Ramos (cell line): ENCODE measurements at regions not wholly inside any gene's neighbourhood (a gene's known extent, or its start where the extent isn't known, plus 50 kb on each side); places are given as distances from the start of the nearest gene placed in this dataset.

Experiments used
- in situ Hi-C: fragments of 300-500 bp; cut with MboI; formaldehyde crosslinking; loops from one replicate; pipeline ENCODE4 v1.14.3; 2022; ENCODE audit warnings: low sequenced_read_pairs; ENCODE audit not compliant: unreplicated experiment

DNA sequence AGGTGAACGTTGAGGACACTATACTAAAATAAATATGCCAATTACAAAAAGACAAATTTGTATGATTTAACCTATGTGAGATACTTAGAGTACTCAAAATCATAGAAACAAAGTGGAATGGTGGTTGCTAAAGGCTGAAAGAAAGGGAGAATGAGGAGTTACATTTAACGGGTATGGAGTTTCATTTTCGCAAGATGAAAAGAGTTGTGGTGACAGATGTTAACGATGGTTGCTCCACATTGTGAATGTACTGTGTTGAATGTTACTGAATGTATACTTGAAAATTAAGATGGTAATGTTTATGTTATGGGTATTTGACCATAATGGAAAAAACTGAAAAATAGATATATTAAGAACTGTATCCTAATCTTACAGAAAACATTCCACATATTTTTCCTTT lies 51.3 kb upstream of the MOCS2 start:
- in situ Hi-C loops = loop anchor here (25.0 kb wide), 1 partner anchor 1076 kb away; no protein-coding TSS in a partner anchor

DNA sequence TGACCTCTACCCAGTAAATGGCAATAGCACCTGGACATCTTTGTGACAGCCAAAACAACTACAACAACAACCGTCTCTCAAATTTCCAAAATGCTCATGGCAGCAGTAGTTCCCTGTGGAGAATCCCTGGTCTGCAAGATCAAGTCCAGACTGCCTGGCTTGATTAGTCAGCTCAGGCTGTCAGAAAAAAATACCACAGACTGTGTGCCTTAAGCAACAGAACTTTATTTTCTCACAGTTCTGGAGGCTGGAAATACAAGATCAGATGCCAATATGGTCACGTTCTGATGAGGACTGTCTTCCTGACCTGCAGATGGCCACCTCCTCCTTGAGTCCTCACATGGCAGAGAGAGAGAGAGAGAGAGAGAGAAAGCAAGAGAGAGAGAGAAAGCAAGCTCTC lies 52.3 kb upstream of the MOCS2 start:
- in situ Hi-C loops = loop anchor here (25.0 kb wide), 1 partner anchor 1075 kb away; no protein-coding TSS in a partner anchor

- in situ Hi-C loops = loop anchor here (25.0 kb wide), 1 partner anchor 1073 kb away; no protein-coding TSS in a partner anchor
Observed at GRCh38 chr5:53164478-53165165, 55.1 kb upstream of the MOCS2 start.

GRCh38 chr5:53165431-53166182 lies 56.0 kb upstream of the MOCS2 start:
- in situ Hi-C loops = loop anchor here (25.0 kb wide), 1 partner anchor 1072 kb away; no protein-coding TSS in a partner anchor

GRCh38 chr5:53166183-53166495 lies 56.6 kb upstream of the MOCS2 start:
- in situ Hi-C loops = loop anchor here (25.0 kb wide), 1 partner anchor 1071 kb away; no protein-coding TSS in a partner anchor

- in situ Hi-C loops = loop anchor here (25.0 kb wide), 1 partner anchor 1069 kb away; no protein-coding TSS in a partner anchor
Observed at GRCh38 chr5:53167836-53168235, 58.3 kb upstream of the MOCS2 start.

DNA sequence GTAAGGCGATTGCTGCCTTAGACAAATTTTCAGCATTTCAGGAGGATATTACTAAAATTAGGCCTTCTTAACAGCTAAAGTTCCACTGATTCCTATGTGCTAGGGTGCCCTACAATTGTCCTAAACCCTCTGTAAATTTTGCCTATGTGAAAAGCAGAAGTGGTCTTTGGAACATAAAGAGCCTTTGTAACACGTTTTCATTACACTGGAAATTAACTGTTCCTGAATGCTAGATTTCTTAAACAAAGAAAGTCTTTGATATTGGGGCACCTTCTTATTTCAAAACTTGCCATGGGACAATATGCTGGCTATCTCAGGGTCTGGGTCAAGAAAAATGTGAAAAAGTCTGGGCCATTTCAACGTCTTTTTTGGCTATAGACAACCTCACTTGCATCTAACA lies 60.4 kb upstream of the MOCS2 start:
- in situ Hi-C loops = loop anchor here (25.0 kb wide), 1 partner anchor 1067 kb away; no protein-coding TSS in a partner anchor

- in situ Hi-C loops = loop anchor here (25.0 kb wide), 1 partner anchor 1066 kb away; no protein-coding TSS in a partner anchor
Observed at GRCh38 chr5:53170746-53171349, 61.3 kb upstream of the MOCS2 start.

- in situ Hi-C loops = loop anchor here (25.0 kb wide), 1 partner anchor 1065 kb away; no protein-coding TSS in a partner anchor
Observed at GRCh38 chr5:53172073-53172472, 62.5 kb upstream of the MOCS2 start.

- in situ Hi-C loops = loop anchor here (25.0 kb wide), 1 partner anchor 1065 kb away; no protein-coding TSS in a partner anchor
Observed at GRCh38 chr5:53172630-53173029, 63.1 kb upstream of the MOCS2 start.

DNA sequence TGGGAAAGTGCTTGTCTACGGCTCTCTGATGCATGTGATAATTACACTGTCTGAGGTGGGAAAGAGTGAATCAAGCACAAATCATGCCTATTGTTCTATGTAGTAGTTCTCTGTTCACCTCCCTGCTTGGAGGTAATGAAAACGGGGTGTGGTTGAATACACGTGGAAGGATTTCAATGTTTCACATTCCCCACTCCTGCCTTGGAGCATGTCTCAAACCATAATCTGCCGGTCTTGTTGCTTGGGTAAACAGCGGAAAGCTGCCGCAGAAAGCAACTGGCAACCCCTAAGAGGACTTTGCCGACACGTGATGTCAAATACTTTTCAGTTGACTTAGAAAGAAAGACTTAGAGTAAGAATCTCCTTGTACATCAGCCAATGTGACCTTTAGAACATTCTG lies 63.5 kb upstream of the MOCS2 start:
- in situ Hi-C loops = loop anchor here (25.0 kb wide), 1 partner anchor 1064 kb away; no protein-coding TSS in a partner anchor

GRCh38 chr5:53178830-53179229 lies 69.3 kb upstream of the MOCS2 start:
- in situ Hi-C loops = no loop called here

GRCh38 chr5:53179691-53180090 lies 70.1 kb upstream of the MOCS2 start:
- in situ Hi-C loops = no loop called here

- in situ Hi-C loops = no loop called here
Observed at GRCh38 chr5:53180538-53180937, 71.0 kb upstream of the MOCS2 start.

GRCh38 chr5:53180991-53181390 lies 71.4 kb upstream of the MOCS2 start:
- in situ Hi-C loops = no loop called here

GRCh38 chr5:53183880-53184279 lies 74.3 kb upstream of the MOCS2 start:
- in situ Hi-C loops = no loop called here

DNA sequence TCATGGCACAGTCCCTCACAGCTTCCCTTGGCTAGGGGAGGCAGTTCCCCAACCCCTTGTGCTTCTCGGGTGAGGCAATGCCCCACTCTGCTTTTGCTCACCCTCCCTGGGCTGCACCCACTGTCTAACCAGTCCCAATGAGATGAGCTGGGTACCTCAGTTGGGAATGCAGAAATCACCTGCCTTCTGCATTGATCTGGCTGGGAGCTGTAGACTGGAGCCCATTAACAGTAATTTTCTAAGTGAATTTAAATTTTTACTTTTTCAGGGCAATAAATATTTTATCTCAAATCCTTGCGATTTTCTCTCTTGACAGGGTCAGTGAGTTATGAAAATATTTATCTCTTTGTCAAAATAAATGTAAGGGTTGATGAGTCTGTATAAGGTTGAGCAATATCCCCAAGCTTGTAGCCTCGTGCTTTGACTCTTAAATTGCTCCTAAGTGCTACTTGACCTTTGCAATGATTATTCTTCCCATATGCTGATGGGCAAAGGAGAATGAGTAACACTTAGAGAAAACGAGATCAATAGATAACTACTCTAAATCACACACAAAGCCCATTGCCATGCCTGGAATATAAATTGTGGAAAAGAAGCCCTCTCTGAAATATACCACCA lies 82.1 kb upstream of the MOCS2 start:
- in situ Hi-C loops = no loop called here

- in situ Hi-C loops = no loop called here
Observed at GRCh38 chr5:53194086-53194485, 84.5 kb upstream of the MOCS2 start.

DNA sequence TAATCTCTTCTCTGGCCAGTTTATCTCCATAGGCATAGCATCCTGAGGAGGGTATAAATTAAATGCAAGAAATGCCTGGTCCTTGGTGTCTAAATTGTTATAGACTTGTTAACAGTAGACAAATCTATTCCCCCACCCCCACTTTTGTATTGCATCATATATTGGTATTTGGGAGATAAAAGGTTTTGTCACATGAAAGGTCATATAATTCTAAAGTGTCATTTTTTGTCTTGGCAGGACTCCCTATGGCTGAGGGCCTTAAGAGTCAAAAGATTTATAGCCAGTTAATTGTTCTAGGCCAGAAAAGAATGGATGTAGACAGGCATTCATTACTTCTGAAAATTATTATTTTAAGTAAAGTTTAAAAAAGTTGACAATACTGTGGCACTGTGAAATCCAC lies 90.3 kb upstream of the MOCS2 start:
- in situ Hi-C loops = no loop called here

DNA sequence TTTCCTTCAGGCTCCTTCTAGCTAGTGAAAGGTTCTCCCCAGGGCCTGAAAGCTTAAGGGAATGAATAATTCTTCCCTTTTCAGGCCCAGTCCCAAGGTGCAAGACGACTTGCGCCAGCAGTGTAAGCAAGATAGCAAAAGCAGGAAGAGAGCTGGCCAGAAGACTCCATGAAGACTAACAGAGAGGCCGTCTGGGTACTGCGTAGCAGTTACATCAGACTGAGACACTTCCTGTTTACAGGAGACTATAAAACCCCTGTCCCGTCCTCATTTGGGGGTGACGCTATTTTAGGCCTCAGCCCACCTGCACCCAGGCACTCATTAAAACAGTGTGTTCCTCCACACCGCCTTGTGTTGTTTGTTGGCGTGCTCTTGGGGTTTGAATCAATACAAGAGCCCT lies 90.7 kb upstream of the MOCS2 start:
- in situ Hi-C loops = no loop called here
